ENCODE measurements at regions not wholly inside any gene's neighbourhood (a gene's known extent, or its start where the extent isn't known, plus 50 kb on each side); places are given as distances from the start of the nearest gene placed in this dataset.
A peak's percentile ranks its signal among the peaks of the same experiment; 100 is the strongest.

DNA sequence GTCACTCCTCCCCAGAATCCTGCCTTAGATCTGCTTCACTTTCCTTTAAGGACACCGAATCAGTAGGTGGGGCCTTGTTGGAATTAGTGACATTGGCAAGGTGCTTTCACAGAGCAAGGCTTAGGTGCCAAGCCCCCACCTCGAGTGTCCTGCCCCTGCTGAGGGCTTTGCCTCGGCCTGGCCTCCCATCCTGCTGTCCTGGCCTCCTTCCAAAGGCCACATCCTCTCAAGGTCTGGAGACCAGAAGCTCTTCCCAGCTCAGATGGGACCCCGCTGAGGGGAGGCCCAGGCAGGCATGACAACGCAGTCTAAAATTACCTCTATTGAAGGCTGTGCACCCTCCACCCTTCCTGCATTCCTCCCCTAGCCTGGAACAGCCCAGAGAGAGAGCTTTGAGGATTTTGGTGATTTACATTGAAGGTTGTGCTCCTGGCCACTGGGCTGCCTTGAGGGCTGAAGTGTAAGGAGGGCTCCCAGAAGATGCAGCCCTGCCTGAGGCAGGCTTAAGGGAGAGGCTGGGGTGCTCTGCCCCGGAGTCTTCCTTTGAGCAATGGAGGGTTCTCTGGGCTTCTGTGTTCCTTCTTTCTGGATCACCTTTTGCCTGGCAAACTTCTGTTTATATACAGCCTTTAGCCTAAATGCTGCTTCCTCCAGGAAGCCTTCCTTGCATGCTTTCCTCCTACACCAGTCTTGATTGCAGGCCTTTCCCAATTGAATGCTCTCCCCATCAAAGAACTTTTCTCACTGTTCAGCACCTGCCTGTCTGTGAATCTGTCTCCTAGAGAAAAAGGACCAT is 154.4 kb downstream of the DDX1 start:
- H3K36me3 ChIP-seq, result no peaks in the 10 kb centered on the region
- DNase-seq, result no peak
- no peak overlapping the region for H3K27ac ChIP-seq
- peaks cover 10 to 35% of the 10 kb centered on the region in 2 donors for H3K4me1 ChIP-seq
- WGBS, 2 donors, result 47 to 68% methylated on average over 2 to 4 of the region's 6 CpGs
- TF ChIP-seq CTCF (IDR thresholded peaks at IDR 0.05), result no peak
- H3K9me3 ChIP-seq, result no peaks in the 10 kb centered on the region
- intact Hi-C loops (cut with DNase I), result no loop called here
- no peak overlapping the region for H3K4me3 ChIP-seq (replicated peaks in 1 of 3)
- no peaks in the 10 kb centered on the region for H3K27me3 ChIP-seq

DNA sequence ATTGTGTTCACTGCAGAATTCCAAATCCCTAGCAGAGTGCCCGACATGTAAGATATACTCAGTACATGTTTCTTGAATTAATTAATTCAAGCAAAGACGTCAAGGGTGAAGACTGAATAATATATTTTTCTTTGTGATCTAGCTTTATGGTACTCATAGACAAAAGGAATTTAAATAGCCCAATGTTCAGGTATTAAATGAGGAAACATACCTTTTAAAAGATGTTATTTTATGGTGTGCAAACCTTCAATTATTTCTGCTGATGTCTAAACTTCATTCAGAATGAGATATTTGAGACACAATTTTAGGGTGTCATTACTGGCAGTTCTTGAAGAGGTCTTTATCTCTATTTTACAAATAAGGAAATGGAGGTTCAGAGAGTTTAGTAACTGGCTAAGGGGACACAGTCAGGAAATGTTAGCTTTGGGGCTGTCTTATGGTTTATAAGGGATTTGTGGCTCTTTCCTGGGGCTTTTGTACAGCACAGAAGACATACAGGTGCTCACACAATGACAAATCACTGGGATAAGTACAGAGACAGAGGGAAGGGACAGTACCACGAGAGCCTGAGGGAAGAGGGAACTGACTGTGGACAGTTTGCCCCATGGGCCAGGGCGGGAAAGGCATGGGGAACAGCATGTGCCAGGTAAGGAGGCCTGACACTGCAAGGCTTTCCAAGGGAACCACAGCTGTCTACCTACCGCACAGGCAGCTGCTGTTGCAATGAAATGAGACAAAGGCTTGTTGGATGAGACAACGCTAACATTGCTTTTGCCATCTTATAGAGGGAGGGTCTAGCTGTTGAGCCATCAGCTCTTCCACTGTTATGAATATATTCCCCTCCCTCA is 155.3 kb downstream of the DDX1 start:
- Histone ChIP-seq H3K36me3 (no peaks in the 10 kb centered on the region), H3K27ac (no peak overlapping the region), H3K9me3 (no peaks in the 10 kb centered on the region), H3K4me3 (replicated peaks in 1 of 3) (no peak overlapping the region), H3K4me1 (peaks cover 10 to 35% of the 10 kb centered on the region in 2 donors), H3K27me3 (no peaks in the 10 kb centered on the region)
- intact Hi-C loops (cut with DNase I), result no loop called here
- DNase-seq, result no peak
- WGBS, 2 donors, result 94 to 95% methylated on average over 6 of the region's 6 CpGs
- TF ChIP-seq POLR2A (IDR thresholded peaks at IDR 0.05), result no peak
- no peak for TF ChIP-seq CTCF (IDR thresholded peaks at IDR 0.05)

DNA sequence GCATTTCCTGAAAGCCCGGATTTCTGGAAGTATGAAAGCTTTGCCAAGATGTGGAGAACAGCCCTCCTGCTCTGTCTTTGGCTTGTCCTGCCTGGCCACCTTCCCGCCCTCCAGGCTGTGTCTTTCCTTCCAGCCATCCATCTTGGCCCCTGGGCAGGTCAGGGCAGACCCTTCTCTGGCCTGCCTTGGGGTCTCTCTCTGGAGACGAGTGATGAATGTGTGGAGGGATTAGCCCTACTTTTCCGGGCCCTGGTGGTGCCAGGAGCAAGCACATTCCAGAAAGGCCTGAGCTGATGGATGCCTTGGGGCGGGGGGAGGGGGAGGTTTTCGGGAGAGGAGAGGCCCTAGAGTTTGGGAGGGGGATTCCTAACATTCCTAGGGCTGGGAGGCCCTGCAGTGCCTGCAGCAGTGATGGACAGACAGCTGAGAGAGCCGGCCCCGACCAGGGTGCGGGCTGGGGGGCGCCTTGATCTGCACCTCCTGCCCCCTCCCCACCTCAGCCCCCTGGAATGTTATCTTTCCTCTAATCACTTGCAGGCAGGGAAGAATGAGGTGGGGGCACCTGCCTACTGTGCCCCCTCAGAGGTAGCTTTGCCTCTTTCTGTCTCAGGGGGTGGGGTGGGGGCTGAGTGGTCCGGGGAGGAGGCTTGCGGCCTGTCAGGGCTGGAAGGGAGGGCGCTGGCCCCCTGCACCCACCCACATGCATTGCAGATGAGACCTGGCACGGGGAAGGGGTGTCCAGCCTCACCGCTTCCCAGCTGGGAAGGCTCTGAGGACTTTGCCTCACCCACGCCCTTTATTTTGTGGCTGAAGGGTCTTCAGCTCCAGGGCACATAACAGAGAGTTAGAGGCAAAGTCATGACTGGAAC is 156.2 kb downstream of the DDX1 start:
- Histone ChIP-seq H3K9me3 (no peaks in the 10 kb centered on the region), H3K27me3 (no peaks in the 10 kb centered on the region), H3K36me3 (no peaks in the 10 kb centered on the region), H3K4me3 (replicated peaks in 1 of 3) (no peak overlapping the region), H3K4me1 (peaks cover 10 to 35% of the 10 kb centered on the region in 2 donors), H3K27ac (no peak overlapping the region)
- WGBS, 2 donors, result 61 to 81% methylated on average over 13 of the region's 16 CpGs
- intact Hi-C loops (cut with DNase I), result no loop called here
- no peak for DNase-seq
- TF ChIP-seq POLR2A (IDR thresholded peaks at IDR 0.05), result no peak
- no peak for TF ChIP-seq CTCF (IDR thresholded peaks at IDR 0.05)

- no peaks in the 10 kb centered on the region for H3K27me3 ChIP-seq
- H3K4me3 ChIP-seq (replicated peaks in 1 of 3), result no peak overlapping the region
- no peaks in the 10 kb centered on the region for H3K36me3 ChIP-seq
- 57 to 64% methylated on average over 12 of the region's 12 CpGs for WGBS, 2 donors
- no peaks in the 10 kb centered on the region for H3K9me3 ChIP-seq
- DNase-seq, result peak; percentile 50 to 62
- TF ChIP-seq POLR2A (IDR thresholded peaks at IDR 0.05) (no peak), CTCF (IDR thresholded peaks at IDR 0.05) (peak in 4 of 6 experiments; percentile 24 to 42 (median 40))
- peaks cover 10 to 35% of the 10 kb centered on the region in 2 donors for H3K4me1 ChIP-seq
- H3K27ac ChIP-seq, result peak overlapping the region in 2 of 3 donors; percentile 20 to 26
- intact Hi-C loops (cut with DNase I), result no loop called here
Measured at GRCh38 chr2:15748736-15749323, 157.2 kb downstream of the DDX1 start.

Measured in thyroid gland (tissue), 4 donors.